Stimulated activated memory B cell treated with anti-CD40 and anti-IgM and Interleukin-4, amounts not matched to agents 10 μg/mL and 1 μg/mL and 100 μg/mL, for 72 hours (primary cell): ENCODE measurements at regions not wholly inside any gene's neighbourhood (a gene's known extent, or its start where the extent isn't known, plus 50 kb on each side); places are given as distances from the start of the nearest gene placed in this dataset.

Experiments
- ATAC-seq: fragments of 150-1000 bp; cut with Tn5 transposase; 2 replicates; pipeline ENCODE4 v1.10.0; 2021
- H3K27ac Mint-ChIP-seq: one replicate; pipeline ENCODE4 v1.8.0; 2022; ENCODE audit warnings: mild to moderate bottlenecking, mixed read lengths
- H3K27me3 Mint-ChIP-seq: one replicate; pipeline ENCODE4 v1.8.0; 2022; ENCODE audit warnings: mixed read lengths
- H3K36me3 Mint-ChIP-seq: one replicate; pipeline ENCODE4 v1.8.0; 2022; ENCODE audit warnings: mixed read lengths
- H3K4me1 Mint-ChIP-seq: one replicate; pipeline ENCODE4 v1.8.0; 2022; ENCODE audit warnings: mixed read lengths
- H3K4me3 Mint-ChIP-seq: one replicate; pipeline ENCODE4 v1.8.0; 2022; ENCODE audit warnings: mild to moderate bottlenecking, moderate library complexity, mixed read lengths
- H3K9me3 Mint-ChIP-seq: one replicate; pipeline ENCODE4 v1.8.0; 2022; ENCODE audit warnings: mixed read lengths

DNA sequence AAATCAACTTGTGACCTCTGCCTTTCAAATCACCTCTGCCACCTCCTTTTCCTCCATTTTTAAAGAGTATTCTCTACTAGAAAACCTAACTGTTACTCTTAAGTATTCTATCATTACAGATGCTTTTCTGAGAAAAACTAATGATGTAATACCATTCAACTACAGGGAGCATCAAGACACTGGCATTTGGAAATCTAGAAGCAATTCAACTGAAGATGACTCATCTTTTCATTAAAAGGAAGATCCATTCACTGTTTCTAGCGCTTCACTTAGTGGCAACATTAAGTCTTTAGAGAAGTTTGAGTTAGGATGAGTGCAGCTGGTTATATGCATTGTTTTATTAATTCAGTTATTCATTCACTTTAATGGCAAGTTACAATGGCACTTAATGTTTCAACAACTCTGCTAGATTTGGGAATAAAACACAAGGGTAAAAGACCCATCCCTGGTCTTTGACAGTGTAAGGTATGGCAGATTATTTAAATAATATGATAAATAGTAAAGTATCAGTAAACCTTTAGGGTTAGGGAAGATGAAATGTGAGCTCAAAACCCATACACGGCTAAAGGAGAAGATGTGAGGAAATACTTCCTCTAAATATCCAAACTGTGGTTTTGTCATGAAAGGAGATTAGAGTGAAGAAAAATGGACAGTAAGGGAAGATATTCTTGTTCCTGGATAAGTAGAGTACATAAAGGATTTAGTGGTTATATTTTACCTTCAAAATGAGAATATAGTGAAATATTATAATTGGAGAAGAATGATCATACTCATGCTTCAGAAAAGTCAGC, 61.7 kb downstream of the KCNJ2 start:
- peaks cover 10% of the 10 kb centered on the region for H3K9me3 Mint-ChIP-seq
- no peaks in the 10 kb centered on the region for H3K4me1 Mint-ChIP-seq
- H3K27me3 Mint-ChIP-seq = no peaks in the 10 kb centered on the region
- H3K36me3 Mint-ChIP-seq = no peaks in the 10 kb centered on the region
- no peak overlapping the region for H3K4me3 Mint-ChIP-seq
- H3K27ac Mint-ChIP-seq = no peak overlapping the region
- ATAC-seq = no peak

DNA sequence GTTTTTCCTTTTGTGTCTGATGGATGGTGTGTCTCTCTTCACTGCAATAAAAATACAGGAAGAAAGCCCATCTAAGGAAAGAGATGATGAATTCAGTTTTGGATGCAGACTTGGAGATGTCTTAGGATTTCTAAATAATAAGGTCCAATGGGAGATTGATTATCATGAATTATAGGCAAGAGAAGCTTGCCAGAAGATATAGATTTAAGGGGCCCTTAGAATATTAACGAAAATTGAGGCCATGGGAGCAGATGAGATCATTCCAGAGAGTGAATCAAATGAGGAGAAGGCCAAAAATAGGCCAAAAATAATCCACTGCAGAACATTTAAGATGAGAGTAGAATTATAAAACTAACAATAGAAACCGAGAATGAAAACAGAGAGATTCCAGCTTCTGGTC, 63.1 kb downstream of the KCNJ2 start:
- no peaks in the 10 kb centered on the region for H3K36me3 Mint-ChIP-seq
- no peak for ATAC-seq
- H3K27me3 Mint-ChIP-seq = no peaks in the 10 kb centered on the region
- H3K9me3 Mint-ChIP-seq = peaks cover 10% of the 10 kb centered on the region
- H3K4me1 Mint-ChIP-seq = no peaks in the 10 kb centered on the region
- no peak overlapping the region for H3K27ac Mint-ChIP-seq
- no peak overlapping the region for H3K4me3 Mint-ChIP-seq

DNA sequence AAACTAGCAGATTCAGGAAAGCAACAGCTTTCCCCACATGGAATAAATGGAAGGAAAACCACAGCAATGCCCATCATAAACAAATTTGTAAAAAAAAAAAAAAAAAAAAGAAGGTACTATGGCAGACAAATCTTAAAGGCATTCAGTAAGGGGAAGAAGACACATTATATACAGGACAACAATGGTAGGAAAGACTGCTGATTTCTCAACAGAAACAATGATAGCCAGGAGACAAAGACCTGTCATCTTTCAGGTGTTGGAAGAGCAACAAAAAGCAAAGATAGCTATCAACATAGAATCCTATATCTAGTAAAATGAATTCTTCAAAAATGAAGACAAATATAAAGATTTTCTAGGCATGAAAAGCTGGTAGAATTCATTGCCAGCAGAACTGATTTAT, 65.9 kb downstream of the KCNJ2 start:
- Mint-ChIP-seq H3K36me3 (no peaks in the 10 kb centered on the region), H3K27me3 (no peaks in the 10 kb centered on the region), H3K27ac (no peak overlapping the region), H3K4me3 (no peak overlapping the region), H3K9me3 (peaks cover 6% of the 10 kb centered on the region), H3K4me1 (no peaks in the 10 kb centered on the region)
- no peak for ATAC-seq

DNA sequence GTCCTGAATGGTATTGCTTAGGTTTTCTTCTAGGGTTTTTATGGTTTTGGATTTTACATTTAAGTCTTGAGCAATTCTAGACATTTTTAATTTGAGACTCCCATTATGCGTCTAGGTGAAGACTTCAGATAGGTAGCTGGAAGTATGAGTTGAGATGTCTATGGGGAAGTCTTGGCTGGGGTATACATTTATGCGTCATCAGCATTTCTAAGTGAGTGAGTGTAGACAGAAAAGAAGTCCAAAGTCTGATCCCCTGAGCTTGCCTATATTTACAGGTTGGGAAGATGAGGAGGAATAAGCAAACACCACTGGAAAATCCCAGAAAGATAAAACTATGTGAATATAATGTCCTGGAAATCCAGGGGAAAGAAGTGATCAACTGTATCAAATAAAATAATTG, 68.9 kb downstream of the KCNJ2 start:
- Mint-ChIP-seq H3K9me3 (peaks cover 6% of the 10 kb centered on the region), H3K4me1 (no peaks in the 10 kb centered on the region), H3K27ac (no peak overlapping the region), H3K36me3 (no peaks in the 10 kb centered on the region), H3K27me3 (no peaks in the 10 kb centered on the region), H3K4me3 (no peak overlapping the region)
- no peak for ATAC-seq

DNA sequence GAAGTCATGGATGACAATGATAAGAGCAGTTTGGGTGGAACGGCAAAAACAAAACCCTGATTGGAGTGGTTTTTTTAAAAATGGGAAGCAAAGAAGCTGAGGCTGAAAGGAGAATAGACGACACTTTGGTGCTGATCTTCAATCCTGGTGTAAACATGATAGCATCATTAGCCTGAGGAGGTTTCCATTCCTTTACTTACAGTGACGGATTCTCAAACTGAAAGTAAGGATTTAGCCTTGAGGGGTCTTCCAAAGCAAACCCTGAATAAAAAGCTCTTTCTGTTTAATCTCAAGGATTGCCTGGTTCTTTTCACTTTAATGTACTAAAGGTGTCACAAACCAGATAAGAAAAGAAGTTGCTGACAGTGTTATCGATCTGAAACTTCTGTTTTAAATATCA, 69.3 kb downstream of the KCNJ2 start:
- no peak overlapping the region for H3K27ac Mint-ChIP-seq
- H3K27me3 Mint-ChIP-seq = no peaks in the 10 kb centered on the region
- H3K9me3 Mint-ChIP-seq = peaks cover 6% of the 10 kb centered on the region
- ATAC-seq = no peak
- no peak overlapping the region for H3K4me3 Mint-ChIP-seq
- no peaks in the 10 kb centered on the region for H3K4me1 Mint-ChIP-seq
- no peaks in the 10 kb centered on the region for H3K36me3 Mint-ChIP-seq

DNA sequence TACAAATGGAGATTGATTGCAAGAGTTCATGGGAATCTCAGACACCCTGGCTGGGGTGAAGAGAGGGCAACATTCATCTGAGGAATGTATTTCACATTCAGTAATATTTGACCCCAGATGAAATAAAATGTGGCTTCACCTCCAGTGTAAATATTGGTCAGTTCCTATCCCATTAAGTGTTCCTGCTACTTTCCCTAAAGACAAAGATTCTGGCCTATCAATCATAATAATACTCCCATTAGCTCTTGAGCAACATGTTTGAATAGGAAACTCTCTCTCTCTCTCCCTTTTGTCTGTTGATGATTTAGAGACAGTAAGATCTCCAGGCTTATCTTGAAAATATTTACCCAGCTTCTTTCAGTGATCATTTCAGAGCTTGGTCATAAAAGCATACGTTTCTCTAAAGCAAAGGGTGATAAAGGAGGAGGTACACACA, 70.1 kb downstream of the KCNJ2 start:
- ATAC-seq = no peak
- H3K36me3 Mint-ChIP-seq = no peaks in the 10 kb centered on the region
- H3K4me1 Mint-ChIP-seq = no peaks in the 10 kb centered on the region
- H3K9me3 Mint-ChIP-seq = peaks cover 7% of the 10 kb centered on the region
- no peaks in the 10 kb centered on the region for H3K27me3 Mint-ChIP-seq
- H3K4me3 Mint-ChIP-seq = no peak overlapping the region
- H3K27ac Mint-ChIP-seq = no peak overlapping the region

DNA sequence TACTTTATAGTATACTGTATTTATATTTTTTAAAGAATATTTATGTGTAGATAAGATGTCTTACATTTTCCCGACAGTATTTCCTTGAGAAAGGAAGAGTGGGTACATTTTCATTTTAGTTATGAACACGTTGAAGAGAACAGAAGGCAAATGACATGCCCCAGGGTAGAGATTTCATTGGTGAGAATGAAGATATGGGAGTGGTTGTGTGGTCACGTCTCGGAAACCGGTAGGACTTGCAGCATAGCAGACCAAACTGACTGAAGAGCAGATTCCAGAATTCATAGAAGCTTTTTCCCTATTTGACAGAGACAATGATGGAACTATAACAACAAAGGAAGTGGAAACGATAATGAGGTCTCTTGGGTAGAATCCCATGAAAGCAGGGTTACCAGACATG, 71.7 kb downstream of the KCNJ2 start:
- Mint-ChIP-seq H3K4me3 (no peak overlapping the region), H3K9me3 (peaks cover 4% of the 10 kb centered on the region), H3K4me1 (no peaks in the 10 kb centered on the region), H3K27me3 (no peaks in the 10 kb centered on the region), H3K27ac (no peak overlapping the region), H3K36me3 (no peaks in the 10 kb centered on the region)
- ATAC-seq = no peak

DNA sequence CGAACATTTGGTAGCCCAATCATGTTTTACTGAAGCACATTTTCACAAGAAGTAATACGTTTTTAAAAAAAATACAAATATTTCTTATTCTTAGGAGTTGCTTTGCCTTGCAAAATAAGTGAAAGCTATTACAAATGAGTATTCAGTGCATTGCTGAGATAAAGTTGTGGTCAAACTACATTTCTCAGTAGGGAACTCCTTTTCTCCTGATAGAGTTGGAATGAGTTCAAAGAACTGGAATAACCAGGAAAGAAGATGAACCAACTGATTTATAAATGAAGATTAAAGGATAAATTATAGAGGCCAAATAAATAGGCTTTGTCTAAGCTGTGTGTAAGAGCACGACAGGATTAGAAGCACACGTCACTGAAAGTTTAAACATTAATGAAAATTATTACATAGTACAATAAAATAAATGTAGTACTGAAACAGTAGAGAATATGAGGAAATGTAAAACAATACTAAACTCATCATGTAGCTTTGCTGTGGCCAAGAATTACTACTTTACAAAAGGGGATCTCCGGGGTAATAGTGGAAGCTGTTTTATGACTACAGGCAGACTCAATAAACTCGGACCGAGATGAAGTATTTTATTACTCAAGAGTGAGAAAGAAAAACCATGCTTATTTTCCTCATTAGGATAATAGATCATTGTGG, 73.6 kb downstream of the KCNJ2 start:
- Mint-ChIP-seq H3K27ac (no peak overlapping the region), H3K4me3 (no peak overlapping the region), H3K4me1 (no peaks in the 10 kb centered on the region), H3K36me3 (no peaks in the 10 kb centered on the region), H3K9me3 (peaks cover 4% of the 10 kb centered on the region), H3K27me3 (no peaks in the 10 kb centered on the region)
- no peak for ATAC-seq

DNA sequence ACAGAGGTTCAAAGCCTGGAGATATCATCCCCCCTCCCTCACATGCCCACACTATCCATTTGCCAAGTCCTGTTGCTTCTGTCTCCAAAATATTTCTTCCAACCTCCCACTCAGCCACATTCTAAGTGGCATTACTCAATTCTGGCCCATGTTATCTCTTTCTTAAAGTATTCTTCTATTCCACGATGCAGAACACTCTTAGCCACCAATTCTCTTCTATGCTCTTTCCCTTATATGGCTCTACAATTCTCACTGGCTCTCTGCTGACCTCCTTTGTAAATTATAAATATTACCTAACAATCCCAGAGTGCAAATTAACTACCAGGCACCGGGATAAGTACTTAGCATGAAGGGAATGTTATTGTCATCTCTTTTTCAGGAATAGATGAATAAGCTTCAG, 82.4 kb downstream of the KCNJ2 start:
- no peaks in the 10 kb centered on the region for H3K4me1 Mint-ChIP-seq
- no peak overlapping the region for H3K27ac Mint-ChIP-seq
- H3K27me3 Mint-ChIP-seq = no peaks in the 10 kb centered on the region
- ATAC-seq = no peak
- no peaks in the 10 kb centered on the region for H3K9me3 Mint-ChIP-seq
- no peak overlapping the region for H3K4me3 Mint-ChIP-seq
- no peaks in the 10 kb centered on the region for H3K36me3 Mint-ChIP-seq

DNA sequence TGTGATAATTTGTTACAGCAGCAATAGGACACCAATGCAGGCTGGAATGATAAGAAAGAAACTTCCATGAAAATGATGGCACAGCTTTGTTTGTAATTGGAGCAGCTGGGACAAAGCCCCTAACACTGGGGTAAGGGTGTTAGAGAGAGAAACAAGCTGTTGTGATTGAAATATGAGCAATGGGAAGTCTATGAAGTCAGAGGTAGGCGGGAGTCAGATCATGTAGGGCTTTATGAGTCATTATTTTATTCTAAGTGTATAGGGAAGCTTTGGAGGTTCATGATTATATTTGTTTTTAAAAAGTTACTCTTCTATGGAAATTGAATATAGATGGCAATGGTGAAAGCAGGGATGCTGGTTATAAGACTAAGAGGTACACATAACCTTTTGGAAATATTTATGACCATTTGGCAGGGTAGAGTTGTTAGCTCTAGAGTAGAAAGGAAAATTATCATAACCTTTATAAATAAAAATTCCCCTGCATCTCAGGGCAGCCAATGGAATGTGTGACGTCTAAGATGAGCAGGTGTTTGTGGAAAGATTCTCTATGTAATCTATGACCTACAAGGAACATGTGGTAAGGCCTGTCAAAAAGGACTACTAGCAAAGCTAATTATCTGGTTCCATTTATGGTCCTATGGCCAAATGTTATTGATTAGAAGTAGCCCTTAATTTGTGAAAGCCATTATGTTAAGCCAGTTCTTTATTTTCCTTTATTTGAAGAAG, 85.6 kb downstream of the KCNJ2 start:
- ATAC-seq = no peak
- Mint-ChIP-seq H3K4me3 (no peak overlapping the region), H3K27me3 (no peaks in the 10 kb centered on the region), H3K36me3 (no peaks in the 10 kb centered on the region), H3K4me1 (no peaks in the 10 kb centered on the region), H3K27ac (no peak overlapping the region), H3K9me3 (no peaks in the 10 kb centered on the region)

DNA sequence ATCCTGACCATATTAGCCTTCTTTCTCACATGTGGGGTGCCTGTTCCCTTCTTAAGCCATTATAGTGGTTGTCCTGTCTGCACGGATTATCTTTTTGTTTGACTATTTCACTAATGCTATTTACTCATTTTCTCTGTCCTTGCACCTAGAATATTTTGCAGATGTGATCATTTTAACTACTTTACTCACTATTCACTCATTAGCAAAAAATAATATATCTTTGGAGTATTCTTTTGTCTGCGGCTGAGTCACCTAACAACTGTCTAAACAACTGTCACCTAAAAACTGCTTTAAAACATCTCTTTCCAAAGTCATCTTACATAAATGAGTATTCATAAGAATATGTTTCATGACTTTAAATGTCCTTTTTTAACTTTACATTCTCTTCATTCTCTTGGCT, 87.4 kb downstream of the KCNJ2 start:
- no peaks in the 10 kb centered on the region for H3K36me3 Mint-ChIP-seq
- no peak for ATAC-seq
- no peaks in the 10 kb centered on the region for H3K27me3 Mint-ChIP-seq
- H3K4me3 Mint-ChIP-seq = no peak overlapping the region
- H3K9me3 Mint-ChIP-seq = no peaks in the 10 kb centered on the region
- H3K27ac Mint-ChIP-seq = no peak overlapping the region
- H3K4me1 Mint-ChIP-seq = no peaks in the 10 kb centered on the region

DNA sequence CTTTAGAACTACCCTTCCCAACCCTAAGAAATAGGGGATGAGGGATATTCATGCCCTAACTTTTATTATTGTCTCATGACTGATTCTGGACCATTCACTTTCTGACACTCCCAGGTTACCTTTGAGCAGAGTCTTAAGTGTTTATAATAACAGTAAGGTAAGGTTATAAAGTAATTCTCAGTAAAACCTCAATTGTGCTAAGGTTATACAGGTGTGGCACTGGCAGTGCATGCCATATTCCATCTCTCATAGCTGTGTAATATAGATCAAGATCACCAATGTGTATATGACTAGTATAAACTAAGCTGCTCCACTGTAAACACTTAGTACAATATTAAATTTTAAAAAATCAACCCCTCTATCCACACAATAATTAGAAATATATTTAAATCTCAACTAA, 89.1 kb downstream of the KCNJ2 start:
- H3K4me3 Mint-ChIP-seq = no peak overlapping the region
- H3K4me1 Mint-ChIP-seq = no peaks in the 10 kb centered on the region
- ATAC-seq = no peak
- H3K27me3 Mint-ChIP-seq = no peaks in the 10 kb centered on the region
- H3K9me3 Mint-ChIP-seq = no peaks in the 10 kb centered on the region
- H3K27ac Mint-ChIP-seq = no peak overlapping the region
- no peaks in the 10 kb centered on the region for H3K36me3 Mint-ChIP-seq

DNA sequence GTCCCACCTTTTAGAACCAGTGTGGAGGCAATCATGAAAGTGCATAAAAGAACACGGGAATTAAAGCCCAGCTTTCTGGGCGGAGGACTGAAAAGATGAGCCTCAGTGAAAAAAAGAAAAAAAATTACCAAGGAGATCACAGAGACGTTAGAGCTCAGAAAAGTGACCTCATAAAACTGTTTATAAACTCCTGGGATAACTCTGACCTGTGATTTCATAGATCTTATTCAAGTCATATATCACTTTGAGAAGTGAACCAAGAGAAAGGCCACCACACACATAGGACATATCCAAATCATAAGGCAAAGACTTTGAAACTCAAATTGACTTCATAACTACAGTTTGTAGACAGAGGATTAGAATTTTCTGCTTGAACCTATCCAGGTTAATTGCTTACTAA, 90.1 kb downstream of the KCNJ2 start:
- no peak overlapping the region for H3K4me3 Mint-ChIP-seq
- no peaks in the 10 kb centered on the region for H3K9me3 Mint-ChIP-seq
- H3K27me3 Mint-ChIP-seq = no peaks in the 10 kb centered on the region
- no peaks in the 10 kb centered on the region for H3K4me1 Mint-ChIP-seq
- no peaks in the 10 kb centered on the region for H3K36me3 Mint-ChIP-seq
- ATAC-seq = no peak
- H3K27ac Mint-ChIP-seq = no peak overlapping the region

DNA sequence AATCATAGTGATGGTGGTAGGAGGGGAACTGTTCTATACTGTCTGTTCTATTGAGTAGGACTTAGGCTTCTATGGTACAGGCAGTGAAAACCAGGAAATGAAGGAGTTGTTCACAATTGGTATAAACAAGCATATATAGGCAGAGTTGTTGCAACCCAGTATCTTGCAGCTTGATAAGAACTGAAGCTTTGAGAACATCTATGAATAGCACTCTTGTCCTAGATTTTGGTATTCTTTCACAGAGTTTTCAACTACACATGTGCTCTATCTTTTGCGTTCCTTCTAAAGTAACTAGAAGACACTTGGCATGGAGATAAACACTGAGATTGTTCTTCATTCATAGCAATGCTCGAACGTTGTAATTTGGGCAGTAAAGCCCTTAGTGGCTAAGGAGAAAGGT, 91.8 kb downstream of the KCNJ2 start:
- Mint-ChIP-seq H3K4me3 (no peak overlapping the region), H3K9me3 (no peaks in the 10 kb centered on the region), H3K4me1 (no peaks in the 10 kb centered on the region), H3K27me3 (no peaks in the 10 kb centered on the region), H3K27ac (no peak overlapping the region), H3K36me3 (no peaks in the 10 kb centered on the region)
- no peak for ATAC-seq

DNA sequence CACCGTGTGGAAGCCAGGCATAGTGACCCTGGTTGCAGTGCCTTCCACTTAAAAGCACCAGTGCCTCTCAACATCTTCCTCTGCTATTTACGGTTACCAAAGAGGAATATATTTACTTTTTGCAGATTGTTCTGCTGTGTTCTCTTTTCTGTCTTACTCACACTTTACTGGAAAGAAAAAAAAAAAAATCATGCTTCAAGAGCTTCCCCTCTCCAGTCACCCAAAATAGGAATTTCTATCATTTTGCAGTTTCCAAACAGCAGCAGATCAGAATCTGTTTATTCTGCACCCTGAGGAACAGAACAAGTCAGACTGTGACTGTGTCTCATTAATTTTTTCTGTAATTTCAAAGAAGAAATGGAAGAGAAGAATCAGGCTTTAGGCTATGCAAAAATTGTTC, 96.1 kb downstream of the KCNJ2 start:
- H3K9me3 Mint-ChIP-seq = no peaks in the 10 kb centered on the region
- ATAC-seq = no peak
- H3K27ac Mint-ChIP-seq = no peak overlapping the region
- no peaks in the 10 kb centered on the region for H3K36me3 Mint-ChIP-seq
- no peak overlapping the region for H3K4me3 Mint-ChIP-seq
- no peaks in the 10 kb centered on the region for H3K27me3 Mint-ChIP-seq
- no peaks in the 10 kb centered on the region for H3K4me1 Mint-ChIP-seq

DNA sequence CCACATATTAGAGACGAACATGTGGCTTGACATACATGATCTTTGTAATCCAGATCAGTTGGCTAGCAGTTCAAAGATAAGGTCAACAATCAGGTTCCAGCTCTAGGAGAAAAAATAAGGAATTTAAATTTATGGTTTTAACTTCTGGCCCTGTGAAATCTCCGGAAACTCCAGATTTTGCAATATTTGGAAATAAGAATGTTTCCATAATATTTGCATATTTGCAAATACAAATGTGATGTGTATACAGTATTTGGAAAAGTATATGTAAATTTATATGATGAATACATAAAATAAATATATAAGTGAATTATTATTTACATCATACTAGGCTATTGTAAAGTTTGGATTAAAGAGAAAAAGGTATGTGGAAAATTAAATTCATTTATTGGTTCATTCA, 97.1 kb downstream of the KCNJ2 start:
- ATAC-seq = no peak
- no peaks in the 10 kb centered on the region for H3K9me3 Mint-ChIP-seq
- H3K36me3 Mint-ChIP-seq = no peaks in the 10 kb centered on the region
- H3K4me3 Mint-ChIP-seq = no peak overlapping the region
- H3K27ac Mint-ChIP-seq = no peak overlapping the region
- no peaks in the 10 kb centered on the region for H3K4me1 Mint-ChIP-seq
- H3K27me3 Mint-ChIP-seq = no peaks in the 10 kb centered on the region
